ENCODE measurements at regions not wholly inside any gene's neighbourhood (a gene's known extent, or its start where the extent isn't known, plus 50 kb on each side); places are given as distances from the start of the nearest gene placed in this dataset.

DNA sequence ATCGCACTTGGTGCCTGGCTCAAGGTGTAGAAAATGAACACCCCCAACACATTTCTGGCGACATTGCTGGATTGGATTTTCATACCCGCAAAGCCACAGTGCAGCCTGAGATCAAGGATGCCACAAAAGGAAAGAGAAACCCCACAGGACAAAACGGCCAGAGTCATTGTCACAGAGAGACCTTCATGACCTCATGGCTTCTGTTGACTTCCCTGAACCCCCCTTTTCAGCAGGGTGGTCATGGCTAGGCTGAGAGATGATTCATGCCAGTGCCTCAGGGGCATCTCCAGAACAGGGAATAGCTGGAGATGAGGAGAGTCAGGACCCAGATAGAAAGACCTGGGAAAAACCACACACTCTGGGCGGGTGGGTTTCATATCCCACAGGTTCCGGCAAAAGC is 122.0 kb downstream of the C16orf95 start:
- TF ChIP-seq TAF1 (IDR thresholded peaks at IDR 0.05; ENCODE audit: borderline replicate concordance, low read depth, low read length) (no peak), POLR2A (IDR thresholded peaks at IDR 0.05; ENCODE audit: low read depth, low read length) (no peak), POLR2AphosphoS5 (IDR thresholded peaks at IDR 0.05; ENCODE audit: low read depth, low read length) (no peak)

Data from GM12892 (cell line).